ENCODE measurements at regions not wholly inside any gene's neighbourhood (a gene's known extent, or its start where the extent isn't known, plus 50 kb on each side); places are given as distances from the start of the nearest gene placed in this dataset.

DNA sequence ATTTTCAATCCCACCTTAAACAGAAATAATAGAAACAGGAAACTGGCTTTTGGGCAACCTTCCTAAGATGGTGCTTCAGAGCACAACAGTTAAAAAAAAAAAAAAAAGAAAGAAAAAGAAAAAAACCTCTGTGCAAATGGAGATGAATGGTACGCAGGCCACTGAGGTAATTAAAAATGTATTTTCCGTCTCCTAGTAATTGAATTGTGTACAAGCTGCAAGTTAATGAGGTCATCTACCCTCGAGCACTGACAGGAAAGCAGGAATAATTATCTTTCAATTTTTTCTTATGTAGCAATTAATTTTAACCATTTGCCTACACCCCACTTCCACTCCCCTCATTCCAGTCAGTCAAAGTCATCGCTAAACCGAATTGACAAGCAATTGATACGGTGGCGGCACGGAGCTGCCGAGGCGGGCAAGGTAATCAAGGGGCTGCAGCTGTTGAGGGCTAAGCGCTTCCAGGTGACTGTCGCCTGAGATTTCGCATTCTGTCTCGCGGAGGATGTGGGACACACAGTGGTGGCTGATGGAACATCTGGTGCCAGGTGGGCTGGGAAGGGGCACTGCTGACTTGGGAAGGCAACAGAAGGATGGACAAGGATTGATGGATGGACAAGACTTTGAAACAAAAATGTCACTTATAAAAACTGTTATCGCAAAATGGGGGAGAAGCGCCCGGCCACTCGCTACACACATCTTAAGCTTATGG, 109.4 kb downstream of the RCN1 start:
- intact Hi-C loops (cut with micrococcal nuclease; ENCODE audit: unreplicated experiment): no loop called here
- Mint-ChIP-seq H3K27me3 (ENCODE audit: unreplicated experiment) (peaks cover 85% of the 10 kb centered on the region), H3K36me3 (ENCODE audit: insufficient read depth, unreplicated experiment) (no peaks in the 10 kb centered on the region), H3K27ac (ENCODE audit: unreplicated experiment) (no peak overlapping the region), H3K9me3 (ENCODE audit: low read depth, unreplicated experiment) (no peaks in the 10 kb centered on the region), H3K4me3 (ENCODE audit: low read depth, unreplicated experiment) (no peak overlapping the region), H3K4me1 (ENCODE audit: low read depth, unreplicated experiment) (no peaks in the 10 kb centered on the region)
- TF ChIP-seq, protein P1, sequence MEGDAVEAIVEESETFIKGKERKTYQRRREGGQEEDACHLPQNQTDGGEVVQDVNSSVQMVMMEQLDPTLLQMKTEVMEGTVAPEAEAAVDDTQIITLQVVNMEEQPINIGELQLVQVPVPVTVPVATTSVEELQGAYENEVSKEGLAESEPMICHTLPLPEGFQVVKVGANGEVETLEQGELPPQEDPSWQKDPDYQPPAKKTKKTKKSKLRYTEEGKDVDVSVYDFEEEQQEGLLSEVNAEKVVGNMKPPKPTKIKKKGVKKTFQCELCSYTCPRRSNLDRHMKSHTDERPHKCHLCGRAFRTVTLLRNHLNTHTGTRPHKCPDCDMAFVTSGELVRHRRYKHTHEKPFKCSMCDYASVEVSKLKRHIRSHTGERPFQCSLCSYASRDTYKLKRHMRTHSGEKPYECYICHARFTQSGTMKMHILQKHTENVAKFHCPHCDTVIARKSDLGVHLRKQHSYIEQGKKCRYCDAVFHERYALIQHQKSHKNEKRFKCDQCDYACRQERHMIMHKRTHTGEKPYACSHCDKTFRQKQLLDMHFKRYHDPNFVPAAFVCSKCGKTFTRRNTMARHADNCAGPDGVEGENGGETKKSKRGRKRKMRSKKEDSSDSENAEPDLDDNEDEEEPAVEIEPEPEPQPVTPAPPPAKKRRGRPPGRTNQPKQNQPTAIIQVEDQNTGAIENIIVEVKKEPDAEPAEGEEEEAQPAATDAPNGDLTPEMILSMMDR (IDR thresholded peaks at IDR 0.05; ENCODE audit: unreplicated experiment): no peak
- BruUV-seq (replicated peaks): no TSS peak
- DNase-seq: no peak
- CTCF ChIA-PET: no interaction called here

DNA sequence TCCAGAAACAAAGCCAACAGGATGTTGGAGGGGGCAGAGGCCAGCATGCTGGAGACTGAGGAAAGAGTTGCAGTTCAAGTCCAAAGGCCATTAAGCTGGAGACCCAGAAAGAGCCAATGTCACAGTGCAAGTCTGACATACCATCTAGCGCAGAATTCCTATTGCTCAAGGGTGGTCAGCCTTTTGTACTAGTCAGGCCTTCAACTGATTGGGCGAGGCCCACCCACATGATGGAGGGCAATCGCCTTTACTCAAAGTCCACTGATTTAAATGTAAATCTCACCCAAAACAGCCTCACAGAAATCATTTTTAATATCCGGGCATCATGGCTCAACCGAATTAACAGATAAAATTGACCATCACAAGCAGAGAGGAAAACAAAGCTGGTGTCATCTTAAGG, 113.9 kb downstream of the RCN1 start:
- Mint-ChIP-seq H3K4me1 (ENCODE audit: low read depth, unreplicated experiment) (no peaks in the 10 kb centered on the region), H3K9me3 (ENCODE audit: low read depth, unreplicated experiment) (no peaks in the 10 kb centered on the region), H3K27ac (ENCODE audit: unreplicated experiment) (no peak overlapping the region), H3K27me3 (ENCODE audit: unreplicated experiment) (peaks cover 86% of the 10 kb centered on the region), H3K4me3 (ENCODE audit: low read depth, unreplicated experiment) (no peak overlapping the region), H3K36me3 (ENCODE audit: insufficient read depth, unreplicated experiment) (no peaks in the 10 kb centered on the region)
- CTCF ChIA-PET: interaction anchor here (0.7 kb wide), 1 partner anchor 87 kb away, joined by 4 read pairs; no protein-coding TSS in a partner anchor
- TF ChIP-seq, protein P1 (IDR thresholded peaks at IDR 0.05; ENCODE audit: unreplicated experiment): no peak
- no peak for DNase-seq
- no TSS peak for BruUV-seq (replicated peaks)
- intact Hi-C loops (cut with micrococcal nuclease; ENCODE audit: unreplicated experiment): no loop called here

DNA sequence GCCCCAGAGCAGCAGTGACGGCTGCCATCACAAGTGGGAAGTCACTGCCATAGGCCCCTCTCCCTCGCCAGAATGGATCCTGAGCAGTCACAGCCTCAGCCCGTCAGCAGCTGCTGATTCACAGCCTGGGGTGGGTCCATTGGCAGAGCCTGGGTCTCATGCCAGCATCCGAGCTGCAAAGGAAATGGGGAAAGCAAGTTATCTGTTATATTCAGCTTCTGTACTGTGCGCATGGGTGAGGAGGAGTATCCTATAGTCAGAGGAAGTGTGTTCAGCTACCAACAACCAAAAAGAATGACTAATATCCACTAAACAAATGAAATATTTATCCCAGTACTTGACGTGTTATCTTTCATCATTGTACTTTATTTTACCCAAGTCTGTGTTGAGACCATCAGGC, 119.7 kb downstream of the RCN1 start:
- TF ChIP-seq, protein P1 (IDR thresholded peaks at IDR 0.05; ENCODE audit: unreplicated experiment): no peak
- Mint-ChIP-seq H3K27ac (ENCODE audit: unreplicated experiment) (no peak overlapping the region), H3K4me3 (ENCODE audit: low read depth, unreplicated experiment) (no peak overlapping the region), H3K27me3 (ENCODE audit: unreplicated experiment) (peaks cover 92% of the 10 kb centered on the region), H3K4me1 (ENCODE audit: low read depth, unreplicated experiment) (no peaks in the 10 kb centered on the region), H3K36me3 (ENCODE audit: insufficient read depth, unreplicated experiment) (no peaks in the 10 kb centered on the region), H3K9me3 (ENCODE audit: low read depth, unreplicated experiment) (no peaks in the 10 kb centered on the region)
- CTCF ChIA-PET: interaction anchor here (0.7 kb wide), 1 partner anchor 1001 kb away, joined by 3 read pairs; no protein-coding TSS in a partner anchor
- DNase-seq: no peak
- intact Hi-C loops (cut with micrococcal nuclease; ENCODE audit: unreplicated experiment): no loop called here
- BruUV-seq (replicated peaks): no TSS peak

DNA sequence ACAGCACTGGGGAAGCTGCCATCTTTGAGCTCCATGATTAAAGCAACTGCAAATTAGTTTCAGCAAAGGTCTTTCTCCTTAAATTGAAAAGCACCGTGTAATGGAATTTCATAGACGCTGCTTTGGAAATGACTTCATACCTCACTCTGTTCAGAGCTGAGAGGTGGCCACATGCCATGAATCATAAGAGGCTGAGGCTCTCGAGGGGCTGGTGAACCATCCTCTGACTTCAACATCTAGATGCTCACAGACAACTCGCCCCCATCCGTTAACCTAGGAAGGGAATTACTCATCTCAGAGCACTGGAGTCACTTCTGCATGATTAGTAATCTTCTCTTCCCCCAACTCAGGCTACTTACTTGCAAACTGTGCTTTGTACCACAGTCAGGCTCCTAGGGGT, 122.3 kb downstream of the RCN1 start:
- Mint-ChIP-seq H3K4me3 (ENCODE audit: low read depth, unreplicated experiment) (no peak overlapping the region), H3K9me3 (ENCODE audit: low read depth, unreplicated experiment) (no peaks in the 10 kb centered on the region), H3K36me3 (ENCODE audit: insufficient read depth, unreplicated experiment) (no peaks in the 10 kb centered on the region), H3K4me1 (ENCODE audit: low read depth, unreplicated experiment) (no peaks in the 10 kb centered on the region), H3K27me3 (ENCODE audit: unreplicated experiment) (peaks cover 80% of the 10 kb centered on the region), H3K27ac (ENCODE audit: unreplicated experiment) (no peak overlapping the region)
- CTCF ChIA-PET: no interaction called here
- intact Hi-C loops (cut with micrococcal nuclease; ENCODE audit: unreplicated experiment): no loop called here
- DNase-seq: no peak
- no TSS peak for BruUV-seq (replicated peaks)
- TF ChIP-seq, protein P1 (IDR thresholded peaks at IDR 0.05; ENCODE audit: unreplicated experiment): no peak
